HG02610 (cell line): ENCODE measurements at regions not wholly inside any gene's neighbourhood (a gene's known extent, or its start where the extent isn't known, plus 50 kb on each side); places are given as distances from the start of the nearest gene placed in this dataset.
"Not testable (repeated sequence)": the region's sequence is repeated elsewhere in the genome, so short reads cannot be mapped to it uniquely, and the experiment has no call there.

Experiments used
- ATAC-seq: cut with Tn5 transposase; IDR thresholded peaks from one replicate; pipeline ENCODE4 v1.9.1; 2021; ENCODE audit warnings: mild to moderate bottlenecking, moderate library complexity; ENCODE audit not compliant: unreplicated experiment

GRCh38 chr19:14328406-14328805, 52.8 kb upstream of the ADGRE5 start:
- no peak for ATAC-seq

GRCh38 chr19:14327061-14327460, 54.2 kb upstream of the ADGRE5 start:
- ATAC-seq, result not testable (repeated sequence)

- no peak for ATAC-seq
These were observed 55.4 kb upstream of the ADGRE5 start for GRCh38 chr19:14325863-14326262.

GRCh38 chr19:14325134-14325533, 56.1 kb upstream of the ADGRE5 start:
- ATAC-seq, result no peak

- no peak for ATAC-seq
These were observed 58.3 kb upstream of the ADGRE5 start for GRCh38 chr19:14322889-14323463.

GRCh38 chr19:14320253-14320652, 61.0 kb upstream of the ADGRE5 start:
- ATAC-seq, result no peak

GRCh38 chr19:14319720-14320119, 61.5 kb upstream of the ADGRE5 start:
- not testable (repeated sequence) for ATAC-seq

GRCh38 chr19:14318873-14319272, 62.4 kb upstream of the ADGRE5 start:
- no peak for ATAC-seq

- ATAC-seq, result no peak
These were observed 64.1 kb upstream of the ADGRE5 start for GRCh38 chr19:14317157-14317556.

- no peak for ATAC-seq
These were observed 65.8 kb upstream of the ADGRE5 start for GRCh38 chr19:14315433-14315832.

- peak; percentile 72 for ATAC-seq
These were observed 71.2 kb upstream of the ADGRE5 start for GRCh38 chr19:14310055-14310454.

- ATAC-seq, result no peak
These were observed 75.5 kb upstream of the ADGRE5 start for GRCh38 chr19:14305706-14306105.

- no peak for ATAC-seq
These were observed 80.1 kb upstream of the ADGRE5 start for GRCh38 chr19:14301150-14301549.

- no peak for ATAC-seq
These were observed 80.9 kb upstream of the ADGRE5 start for GRCh38 chr19:14300303-14300702.

- ATAC-seq, result not testable (repeated sequence)
These were observed 81.9 kb upstream of the ADGRE5 start for GRCh38 chr19:14299224-14299827.

GRCh38 chr19:14297883-14298576, 83.2 kb upstream of the ADGRE5 start:
- ATAC-seq, result not testable (repeated sequence)

GRCh38 chr19:14294974-14295373, 86.3 kb upstream of the ADGRE5 start:
- not testable (repeated sequence) for ATAC-seq

GRCh38 chr19:14293816-14294170, 87.5 kb upstream of the ADGRE5 start:
- not testable (repeated sequence) for ATAC-seq

GRCh38 chr19:14293101-14293815, 87.3 kb upstream of the ADGRL1 start:
- not testable (repeated sequence) for ATAC-seq

- not testable (repeated sequence) for ATAC-seq
These were observed 83.8 kb upstream of the ADGRL1 start for GRCh38 chr19:14289810-14290209.

GRCh38 chr19:14287837-14288236, 81.9 kb upstream of the ADGRL1 start:
- not testable (repeated sequence) for ATAC-seq

GRCh38 chr19:14286594-14286993, 80.6 kb upstream of the ADGRL1 start:
- ATAC-seq, result not testable (repeated sequence)
